OCI-LY1 (cell line): ENCODE measurements at regions not wholly inside any gene's neighbourhood (a gene's known extent, or its start where the extent isn't known, plus 50 kb on each side); places are given as distances from the start of the nearest gene placed in this dataset.

ENCODE experiments used
- EZH2 ChIP-seq: fragments of 200-600 bp; sonication (generic), shearing (Covaris generic); IDR thresholded peaks from 2 replicates; pipeline ENCODE4 v1.8.0; 2017; ENCODE audit warnings: borderline replicate concordance, mixed run types, mild to moderate bottlenecking, antibody characterized with exemption, low read length, moderate library complexity, mixed read lengths
- TF ChIP-seq, protein P1 (sequence below): fragments of 200-600 bp; sonication (generic), shearing (Covaris generic); IDR thresholded peaks from 2 replicates; pipeline ENCODE4 v1.5.1; 2017; ENCODE audit warnings: mild to moderate bottlenecking, antibody characterized with exemption, low read length, moderate library complexity, mixed read lengths

DNA sequence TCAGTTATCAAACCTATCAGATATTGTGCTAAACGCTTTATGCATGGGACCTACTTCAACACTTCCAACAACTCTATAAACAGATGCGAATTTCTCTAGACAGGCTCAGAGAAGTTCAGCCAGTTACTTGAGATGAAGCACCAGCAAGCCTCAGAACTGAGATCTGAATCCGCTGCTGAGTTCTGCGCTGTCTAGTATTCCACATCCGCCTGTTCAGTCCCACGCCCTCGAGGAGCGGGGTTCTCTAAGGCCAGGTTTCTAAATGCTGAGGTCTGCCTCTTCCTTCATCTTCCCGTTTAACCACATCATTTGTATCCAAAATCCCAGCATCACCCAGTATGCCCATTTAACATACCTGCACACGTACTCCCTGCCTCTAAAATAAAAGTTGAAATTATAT lies 297.8 kb upstream of the ZNF32 start:
- TF ChIP-seq, protein P1, sequence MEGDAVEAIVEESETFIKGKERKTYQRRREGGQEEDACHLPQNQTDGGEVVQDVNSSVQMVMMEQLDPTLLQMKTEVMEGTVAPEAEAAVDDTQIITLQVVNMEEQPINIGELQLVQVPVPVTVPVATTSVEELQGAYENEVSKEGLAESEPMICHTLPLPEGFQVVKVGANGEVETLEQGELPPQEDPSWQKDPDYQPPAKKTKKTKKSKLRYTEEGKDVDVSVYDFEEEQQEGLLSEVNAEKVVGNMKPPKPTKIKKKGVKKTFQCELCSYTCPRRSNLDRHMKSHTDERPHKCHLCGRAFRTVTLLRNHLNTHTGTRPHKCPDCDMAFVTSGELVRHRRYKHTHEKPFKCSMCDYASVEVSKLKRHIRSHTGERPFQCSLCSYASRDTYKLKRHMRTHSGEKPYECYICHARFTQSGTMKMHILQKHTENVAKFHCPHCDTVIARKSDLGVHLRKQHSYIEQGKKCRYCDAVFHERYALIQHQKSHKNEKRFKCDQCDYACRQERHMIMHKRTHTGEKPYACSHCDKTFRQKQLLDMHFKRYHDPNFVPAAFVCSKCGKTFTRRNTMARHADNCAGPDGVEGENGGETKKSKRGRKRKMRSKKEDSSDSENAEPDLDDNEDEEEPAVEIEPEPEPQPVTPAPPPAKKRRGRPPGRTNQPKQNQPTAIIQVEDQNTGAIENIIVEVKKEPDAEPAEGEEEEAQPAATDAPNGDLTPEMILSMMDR: no peak
- TF ChIP-seq EZH2: no peak
